Uterus (tissue), 3 donors: ENCODE measurements at regions not wholly inside any gene's neighbourhood (a gene's known extent, or its start where the extent isn't known, plus 50 kb on each side); places are given as distances from the start of the nearest gene placed in this dataset.

Experiments used
- DNase-seq, 2 donors: peaks; one replicate each; pipeline ENCODE4 v3.0.0-alpha.2; 2019 to 2020
- H3K27ac ChIP-seq, 2 donors: fragments of 200-600 bp; sonication (generic); 1 replicate in 1 of 2; 2 replicates in 1 of 2; pipeline ENCODE4 v1.5.1; 2016 to 2018
- H3K27me3 ChIP-seq, 2 donors: fragments of 200-600 bp; sonication (generic); one replicate each; pipeline ENCODE4 v1.5.1; 2018 to 2019; ENCODE audit warnings: control low read depth in 1 of 2
- H3K36me3 ChIP-seq, 2 donors: fragments of 200-600 bp; sonication (generic); one replicate each; pipeline ENCODE4 v1.5.1; 2019; ENCODE audit warnings: control low read depth in 1 of 2
- H3K4me1 ChIP-seq, 2 donors: fragments of 200-600 bp; sonication (generic); one replicate each; pipeline ENCODE4 v1.5.1; 2018 to 2019; ENCODE audit warnings: control low read depth in 1 of 2
- H3K4me3 ChIP-seq, 2 donors: fragments of 200-600 bp; sonication (generic); 1 replicate in 1 of 2; 2 replicates in 1 of 2; pipeline ENCODE4 v1.5.1; 2018 to 2019; ENCODE audit warnings: mild to moderate bottlenecking in 1 of 2
- H3K9me3 ChIP-seq, 2 donors: fragments of 200-600 bp; sonication (generic); one replicate each; pipeline ENCODE4 v1.5.1; 2019; ENCODE audit warnings: control low read depth in 1 of 2
- CTCF ChIP-seq, 4 experiments: fragments of 200-600 bp in 2 of 4; fragments of 450-650 bp in 2 of 4; sonication (generic) in 2 of 4; IDR thresholded peaks; one replicate each; pipeline ENCODE4 v1.5.1; 2016 to 2019; ENCODE audit warnings: antibody characterized with exemption in 4 of 4, mild to moderate bottlenecking in 2 of 4, moderate library complexity in 1 of 4
- POLR2A ChIP-seq, 2 donors: fragments of 450-650 bp; IDR thresholded peaks; one replicate each; pipeline ENCODE4 v1.6.1; 2016; ENCODE audit warnings: antibody characterized with exemption in 2 of 2, mild to moderate bottlenecking in 1 of 2, moderate library complexity in 1 of 2
- intact Hi-C: fragments of 100-400 bp; cut with DNase I; formaldehyde crosslinking; loops from one replicate; pipeline ENCODE4 v1.15.1; 2023; ENCODE audit warnings: low total_unique reads
- donor health status: DM: yes; HTN: yes; CAD: no.

- no peaks in the 10 kb centered on the region for H3K4me1 ChIP-seq
- no peak overlapping the region for H3K27ac ChIP-seq
- intact Hi-C loops: no loop called here
- H3K36me3 ChIP-seq: no peaks in the 10 kb centered on the region
- no peaks in the 10 kb centered on the region for H3K9me3 ChIP-seq
- no peak for TF ChIP-seq CTCF (IDR thresholded peaks at IDR 0.05)
- TF ChIP-seq POLR2A (IDR thresholded peaks at IDR 0.05): no peak
- H3K4me3 ChIP-seq: no peak overlapping the region
- H3K27me3 ChIP-seq: no peaks in the 10 kb centered on the region
- DNase-seq: no peak
Measured at GRCh38 chr13:73514208-73514607, 455.4 kb downstream of the KLF5 start.

GRCh38 chr13:73513751-73514150 lies 454.9 kb downstream of the KLF5 start:
- intact Hi-C loops: no loop called here
- no peak for TF ChIP-seq POLR2A (IDR thresholded peaks at IDR 0.05)
- no peak for TF ChIP-seq CTCF (IDR thresholded peaks at IDR 0.05)

GRCh38 chr13:73508841-73509240 lies 450.0 kb downstream of the KLF5 start:
- Histone ChIP-seq H3K9me3 (no peaks in the 10 kb centered on the region), H3K4me1 (no peaks in the 10 kb centered on the region), H3K36me3 (no peaks in the 10 kb centered on the region), H3K27me3 (no peaks in the 10 kb centered on the region), H3K27ac (no peak overlapping the region), H3K4me3 (no peak overlapping the region)
- DNase-seq: no peak
- TF ChIP-seq POLR2A (IDR thresholded peaks at IDR 0.05): no peak
- no peak for TF ChIP-seq CTCF (IDR thresholded peaks at IDR 0.05)
- intact Hi-C loops: no loop called here

More at GRCh38 chr13:73513751-73514150, 454.9 kb downstream of the KLF5 start:
- no peaks in the 10 kb centered on the region for H3K4me1 ChIP-seq
- no peaks in the 10 kb centered on the region for H3K27me3 ChIP-seq
- no peak for DNase-seq
- no peak overlapping the region for H3K27ac ChIP-seq
- no peaks in the 10 kb centered on the region for H3K9me3 ChIP-seq
- H3K4me3 ChIP-seq: no peak overlapping the region
- no peaks in the 10 kb centered on the region for H3K36me3 ChIP-seq

- no peak overlapping the region for H3K4me3 ChIP-seq
- no peaks in the 10 kb centered on the region for H3K27me3 ChIP-seq
- H3K27ac ChIP-seq: no peak overlapping the region
- no peaks in the 10 kb centered on the region for H3K36me3 ChIP-seq
- intact Hi-C loops: no loop called here
- no peaks in the 10 kb centered on the region for H3K4me1 ChIP-seq
- TF ChIP-seq POLR2A (IDR thresholded peaks at IDR 0.05): no peak
- no peak for TF ChIP-seq CTCF (IDR thresholded peaks at IDR 0.05)
- H3K9me3 ChIP-seq: no peaks in the 10 kb centered on the region
- no peak for DNase-seq
Measured at GRCh38 chr13:73505376-73505890, 446.6 kb downstream of the KLF5 start.

- DNase-seq: no peak
- H3K27me3 ChIP-seq: no peaks in the 10 kb centered on the region
- no peaks in the 10 kb centered on the region for H3K4me1 ChIP-seq
- no peak overlapping the region for H3K27ac ChIP-seq
- H3K9me3 ChIP-seq: no peaks in the 10 kb centered on the region
- no peak for TF ChIP-seq CTCF (IDR thresholded peaks at IDR 0.05)
- TF ChIP-seq POLR2A (IDR thresholded peaks at IDR 0.05): no peak
- intact Hi-C loops: no loop called here
- H3K4me3 ChIP-seq: no peak overlapping the region
- no peaks in the 10 kb centered on the region for H3K36me3 ChIP-seq
Measured at GRCh38 chr13:73499695-73500094, 440.9 kb downstream of the KLF5 start.
